Stimulated activated CD8-positive, alpha-beta memory T cell treated with anti-CD3 and anti-CD28 coated beads, Interleukin-4, amount 100 ng/mL, for 1 hour (primary cell): ENCODE measurements at regions not wholly inside any gene's neighbourhood (a gene's known extent, or its start where the extent isn't known, plus 50 kb on each side); places are given as distances from the start of the nearest gene placed in this dataset.

Experiments
- DNase-seq, 2 donors: peaks; one replicate each; pipeline ENCODE4 v3.0.0-alpha.2; 2020; ENCODE audit warnings: low read depth in 2 of 2, low spot score in 1 of 2

DNA sequence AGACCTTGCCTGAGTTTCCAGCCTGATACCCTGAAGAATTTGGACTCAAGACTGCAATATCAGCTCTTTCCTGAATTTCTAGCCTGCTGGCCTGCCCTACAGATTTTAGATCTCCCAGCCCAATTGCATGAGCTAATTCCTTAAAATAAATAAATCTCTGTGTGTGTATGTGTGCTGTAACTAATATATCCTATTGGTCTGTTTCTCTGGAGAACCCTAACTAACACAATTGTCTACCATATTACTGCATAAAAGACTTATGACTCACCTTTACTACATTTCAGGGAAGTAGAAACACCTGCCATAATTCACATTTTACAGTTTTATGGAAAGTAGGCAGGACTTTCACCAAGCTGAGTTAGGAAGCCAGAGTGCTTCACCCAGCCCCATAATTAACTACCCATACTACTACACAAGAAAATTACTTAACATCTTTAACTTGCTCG, 90.7 kb upstream of the BEND6 start:
- no peak for DNase-seq

DNA sequence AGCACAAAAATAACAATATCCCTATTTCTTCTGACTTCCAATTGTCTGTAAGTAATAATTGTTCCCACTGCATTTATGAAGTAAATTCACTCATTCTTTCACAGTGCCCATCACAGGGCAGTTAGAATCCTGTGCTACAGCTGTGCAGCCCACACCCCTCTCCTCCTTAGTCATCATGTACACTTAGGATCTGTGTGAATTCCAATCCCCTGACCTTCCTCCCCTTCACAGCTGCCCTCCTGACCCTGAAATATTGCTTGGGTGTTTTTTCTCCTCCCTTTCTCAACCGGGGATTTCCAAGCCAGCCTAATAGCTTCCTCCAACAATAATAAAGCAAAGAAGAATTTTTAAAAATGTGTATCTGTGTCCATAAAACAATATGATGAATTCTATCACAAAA, 91.5 kb upstream of the BEND6 start:
- no peak for DNase-seq

DNA sequence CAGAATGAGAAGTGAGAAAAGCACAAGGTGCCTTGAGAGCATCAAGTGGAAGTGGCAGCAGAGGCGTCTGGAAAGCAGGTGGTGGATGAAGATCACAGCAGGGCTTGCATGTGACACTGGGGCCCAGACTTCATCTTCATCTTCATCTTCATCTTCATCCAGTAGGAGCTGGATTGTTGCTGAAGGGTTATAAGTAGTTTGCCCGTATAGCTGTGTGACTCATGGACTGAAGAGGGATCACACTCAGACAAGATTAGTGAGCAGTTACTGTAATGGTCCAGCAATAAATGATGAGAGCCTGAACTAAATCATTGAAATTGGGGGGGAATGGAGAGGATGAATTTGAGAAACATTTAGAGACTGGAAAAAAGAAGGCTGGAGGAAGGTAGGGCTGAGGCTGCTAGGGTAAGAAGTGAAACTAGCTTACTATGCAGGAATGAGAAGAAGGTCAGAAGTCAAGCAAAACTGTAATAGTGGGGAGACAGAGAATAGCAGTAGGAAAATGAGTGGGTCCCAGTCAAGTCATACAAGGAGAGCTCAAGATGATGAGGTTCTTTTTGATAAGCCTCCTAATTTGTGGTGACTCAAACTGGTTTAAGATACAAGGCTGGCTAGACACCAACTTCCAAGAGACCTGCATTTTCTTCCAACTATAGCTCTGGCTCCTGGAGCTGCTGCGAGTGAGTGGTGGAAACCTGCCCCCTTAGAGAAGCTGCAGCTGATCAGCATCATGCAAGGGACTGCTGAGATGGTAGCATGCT, 92.3 kb upstream of the BEND6 start:
- DNase-seq = no peak

DNA sequence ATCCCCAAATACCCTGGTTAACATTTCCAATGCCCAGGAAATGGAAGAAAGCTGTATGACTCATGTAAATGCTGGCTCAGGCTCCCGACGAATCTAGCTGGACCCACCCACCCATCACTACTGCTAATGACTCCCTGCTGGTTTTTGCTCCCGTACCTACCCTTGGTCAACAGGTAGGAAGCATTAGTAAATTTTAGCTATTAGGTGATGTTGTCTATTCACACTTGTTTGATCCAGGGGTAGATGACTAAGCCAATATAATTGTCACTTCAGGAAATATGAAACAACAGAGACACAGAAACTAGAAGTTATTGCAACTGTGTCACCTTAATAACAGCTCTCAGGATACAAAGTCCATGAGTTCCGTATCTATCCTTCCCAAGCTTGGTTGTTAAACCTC, 94.4 kb upstream of the BEND6 start:
- DNase-seq = no peak

DNA sequence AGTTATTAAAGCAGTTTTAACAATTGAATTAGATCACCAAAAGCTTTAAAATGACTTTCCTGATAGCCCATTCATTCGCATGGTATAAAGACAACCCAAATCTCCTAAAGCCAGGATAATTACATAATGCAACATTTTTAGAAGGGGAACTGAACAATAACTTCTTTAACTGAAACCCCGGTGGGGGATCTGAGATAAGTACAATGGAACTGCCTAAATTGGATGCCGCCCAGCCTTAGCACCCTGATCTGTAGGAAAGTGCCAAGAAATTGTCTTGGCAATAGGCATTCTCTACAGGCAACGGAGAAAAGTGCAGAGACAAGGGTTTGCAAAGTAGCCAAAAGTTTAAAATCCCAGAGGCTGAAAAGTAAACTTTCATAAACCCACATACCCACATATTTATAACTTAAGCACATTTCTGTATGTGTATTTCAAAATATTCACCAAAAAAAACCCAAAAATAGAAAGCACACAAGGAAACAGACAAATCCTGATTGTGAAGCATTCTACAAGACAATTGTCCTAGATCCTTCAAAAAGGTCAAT, 98.8 kb upstream of the BEND6 start:
- no peak for DNase-seq

DNA sequence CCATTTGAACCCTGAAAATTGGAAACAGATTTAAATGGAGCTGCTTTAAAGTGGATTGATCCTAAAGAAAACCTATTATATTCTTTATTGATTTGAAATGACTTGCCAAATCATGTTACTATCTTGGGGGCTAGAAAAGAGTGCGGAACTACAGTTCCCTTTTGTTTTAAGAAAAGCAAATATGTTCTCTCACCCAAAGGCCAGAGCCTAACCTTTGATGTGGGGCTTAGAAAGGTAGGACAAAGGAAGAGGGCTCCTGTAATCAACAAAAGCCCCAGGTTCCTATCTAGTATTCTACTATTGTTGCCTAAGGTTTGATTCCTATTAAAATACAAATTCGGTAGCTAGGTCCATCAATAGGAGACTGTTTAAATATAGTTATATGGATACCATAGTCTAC, 100.8 kb upstream of the BEND6 start:
- no peak for DNase-seq

DNA sequence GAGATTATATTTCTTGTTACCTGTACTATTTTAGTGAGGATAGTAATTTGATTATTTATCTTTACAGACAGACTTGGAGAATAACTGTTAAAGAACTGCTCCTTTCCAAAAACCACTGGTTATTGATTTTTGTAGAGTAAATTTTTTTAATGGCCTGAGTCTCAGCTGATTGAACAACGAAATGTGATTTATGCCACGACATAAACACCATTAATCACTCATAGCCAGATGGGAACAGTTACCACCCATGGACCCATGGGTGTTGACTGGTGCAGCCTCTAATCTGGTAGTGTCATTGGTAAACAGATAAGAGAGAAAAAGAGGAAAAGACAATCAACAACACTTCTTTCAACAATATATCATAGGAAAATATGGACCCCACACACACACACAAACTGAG, 101.4 kb upstream of the BEND6 start:
- no peak for DNase-seq

DNA sequence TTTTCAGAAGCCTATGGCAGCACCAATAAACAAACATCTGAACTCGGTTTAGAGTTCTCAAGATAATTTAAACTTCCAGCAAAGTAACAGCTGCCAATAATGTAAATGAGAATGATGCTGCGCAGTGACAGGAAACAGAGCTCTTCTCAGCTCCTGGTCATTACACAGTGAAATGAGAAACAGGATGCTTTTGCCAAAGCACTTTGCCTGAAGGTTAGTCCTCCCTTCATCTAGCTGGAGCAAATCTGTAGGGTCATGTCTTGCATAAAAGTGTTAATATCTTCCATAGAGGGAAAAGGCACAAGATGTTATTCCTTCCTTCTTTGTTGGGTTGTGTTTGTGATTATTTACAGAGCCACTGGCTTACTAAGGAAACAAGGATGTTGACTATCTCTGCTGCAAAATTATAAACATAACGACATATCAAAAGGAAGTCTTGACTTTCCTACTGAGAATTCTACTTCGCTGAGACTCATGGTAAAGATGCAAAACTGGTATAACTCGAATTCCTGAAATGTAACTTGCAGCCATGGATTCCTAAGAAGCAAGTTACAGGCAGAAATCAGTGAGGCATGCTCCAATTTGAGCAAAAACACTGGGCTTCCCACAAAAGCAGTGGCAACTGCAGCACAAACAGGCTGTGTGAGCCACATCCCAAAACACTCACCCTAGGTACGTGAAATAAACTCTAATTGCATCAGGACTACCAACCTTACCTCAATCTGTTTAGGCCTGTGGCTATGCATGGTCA, 102.5 kb upstream of the BEND6 start:
- DNase-seq = no peak

DNA sequence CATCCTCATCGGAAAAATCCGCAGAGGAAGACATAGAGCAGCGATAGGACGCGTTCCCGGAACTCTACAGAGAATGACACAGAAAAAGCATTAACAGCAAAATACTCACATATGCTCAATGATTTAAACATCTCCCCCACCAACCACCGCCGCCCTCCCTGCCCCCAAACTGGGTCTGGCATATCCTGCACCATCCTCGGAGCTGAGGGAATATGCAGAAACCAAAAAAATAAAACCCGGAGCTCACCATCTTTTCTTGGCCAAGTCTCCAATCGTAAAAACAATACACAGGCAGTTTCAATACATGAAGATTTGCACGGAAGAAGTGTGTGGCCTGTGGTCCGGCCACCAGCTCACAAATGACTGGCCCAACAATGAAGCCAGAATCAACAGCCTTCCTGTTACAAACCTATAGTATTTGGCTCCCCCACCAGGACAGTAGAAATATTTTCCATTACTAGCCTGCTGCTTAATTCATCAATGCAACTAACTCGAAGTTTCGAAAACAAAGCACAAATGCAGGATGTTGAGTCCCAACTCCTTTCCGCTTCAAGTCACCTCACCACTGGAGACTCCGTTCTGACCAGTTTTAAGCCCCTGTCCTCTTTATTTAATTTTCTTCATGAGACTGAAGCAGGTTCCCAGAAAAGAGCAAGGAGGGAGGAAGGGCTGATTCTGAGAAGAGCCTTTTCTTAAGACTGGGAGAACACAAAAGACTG, 103.2 kb upstream of the BEND6 start:
- DNase-seq = no peak

DNA sequence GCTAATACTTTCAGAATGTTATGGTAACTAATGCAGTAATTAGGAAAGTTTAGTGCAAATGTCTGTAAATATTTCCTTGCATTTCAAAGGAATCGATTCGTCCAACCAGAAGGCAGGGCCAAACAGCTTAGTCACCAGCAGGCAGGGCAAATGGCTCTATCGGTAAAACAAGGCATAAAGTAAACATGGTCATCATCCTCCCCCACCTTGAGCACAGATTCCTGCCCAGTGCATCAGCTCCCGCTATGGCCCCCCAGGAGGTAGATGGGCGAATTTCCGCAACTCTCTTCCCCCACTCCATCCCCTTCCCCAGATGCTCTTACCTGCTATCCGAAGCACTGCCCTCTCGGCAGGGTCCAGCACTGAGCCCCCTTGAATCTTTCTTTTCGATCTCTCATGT, 103.8 kb upstream of the BEND6 start:
- DNase-seq = no peak

DNA sequence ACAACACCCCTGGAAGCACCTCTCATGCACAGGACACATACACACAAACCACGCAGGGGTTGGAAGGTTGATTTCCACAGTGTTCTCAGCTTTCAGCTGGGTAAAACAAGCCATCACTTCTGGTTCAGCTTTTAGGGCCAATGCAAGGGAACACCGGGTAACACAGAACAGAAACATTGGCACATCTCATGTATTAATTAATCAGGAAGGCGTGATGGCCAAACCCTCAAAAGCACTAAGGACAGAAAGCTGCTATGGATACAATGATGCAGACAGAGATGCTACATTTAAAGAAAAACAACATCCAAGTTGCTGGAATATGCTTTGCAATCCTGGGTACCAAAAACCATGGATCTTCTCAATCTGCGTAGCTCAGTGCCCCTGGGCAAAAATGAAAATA, 104.3 kb upstream of the BEND6 start:
- DNase-seq = no peak

DNA sequence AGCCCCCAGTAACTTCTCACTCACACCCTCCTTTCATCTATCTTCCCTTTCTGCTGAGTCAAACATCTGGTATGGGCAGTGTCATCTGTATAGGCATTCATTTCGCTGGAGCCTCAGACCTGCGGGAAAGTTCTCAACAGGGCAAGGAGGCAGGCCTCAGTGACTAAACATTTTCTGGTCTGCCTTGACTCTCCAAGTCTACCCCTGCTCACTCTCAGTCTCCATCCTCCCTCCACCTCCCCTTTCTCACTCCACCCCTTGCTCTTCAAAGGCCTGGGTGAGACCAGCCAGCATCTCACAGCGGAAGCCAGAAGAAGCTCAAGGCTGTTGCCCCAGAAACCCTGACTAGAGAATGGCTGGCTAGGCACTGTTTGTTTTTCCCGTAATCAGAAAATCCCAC, 105.0 kb upstream of the BEND6 start:
- no peak for DNase-seq

DNA sequence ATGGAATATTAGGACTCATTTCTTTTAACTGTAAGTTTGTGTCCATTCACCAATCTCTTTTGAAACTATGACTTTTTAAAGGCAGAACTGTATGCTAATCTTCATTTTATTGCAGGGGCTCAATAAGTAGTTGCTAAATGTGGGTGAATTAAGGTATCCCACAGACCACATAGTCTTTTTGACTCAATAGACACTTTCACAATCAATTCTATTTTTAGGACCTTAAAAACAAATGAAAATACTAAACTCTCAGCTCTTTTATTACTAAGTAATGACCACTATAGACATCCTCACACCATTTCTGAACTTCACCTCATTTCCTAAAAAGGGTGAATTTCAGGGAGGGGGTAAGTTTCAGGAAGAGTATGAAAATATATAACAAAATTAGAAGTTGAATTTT, 106.8 kb upstream of the BEND6 start:
- no peak for DNase-seq

DNA sequence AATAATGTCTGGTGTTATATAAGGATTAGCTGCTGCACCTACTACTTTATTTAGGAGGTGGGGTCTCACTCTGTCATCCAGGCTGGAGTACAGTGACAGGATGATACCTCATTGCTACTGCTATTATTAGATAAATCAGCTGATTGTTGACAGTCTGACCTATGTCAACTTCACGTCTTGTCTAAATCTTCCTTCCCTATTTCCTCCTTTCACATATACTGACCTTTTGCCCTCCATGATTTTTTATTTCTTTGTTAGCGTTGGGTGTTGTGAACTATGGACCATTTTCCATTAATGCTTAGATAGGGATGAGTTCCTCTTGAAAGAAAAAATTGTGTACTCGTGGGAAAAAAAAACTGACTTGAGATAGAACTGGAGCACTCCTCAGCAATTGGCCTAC, 109.9 kb upstream of the BEND6 start:
- no peak for DNase-seq

DNA sequence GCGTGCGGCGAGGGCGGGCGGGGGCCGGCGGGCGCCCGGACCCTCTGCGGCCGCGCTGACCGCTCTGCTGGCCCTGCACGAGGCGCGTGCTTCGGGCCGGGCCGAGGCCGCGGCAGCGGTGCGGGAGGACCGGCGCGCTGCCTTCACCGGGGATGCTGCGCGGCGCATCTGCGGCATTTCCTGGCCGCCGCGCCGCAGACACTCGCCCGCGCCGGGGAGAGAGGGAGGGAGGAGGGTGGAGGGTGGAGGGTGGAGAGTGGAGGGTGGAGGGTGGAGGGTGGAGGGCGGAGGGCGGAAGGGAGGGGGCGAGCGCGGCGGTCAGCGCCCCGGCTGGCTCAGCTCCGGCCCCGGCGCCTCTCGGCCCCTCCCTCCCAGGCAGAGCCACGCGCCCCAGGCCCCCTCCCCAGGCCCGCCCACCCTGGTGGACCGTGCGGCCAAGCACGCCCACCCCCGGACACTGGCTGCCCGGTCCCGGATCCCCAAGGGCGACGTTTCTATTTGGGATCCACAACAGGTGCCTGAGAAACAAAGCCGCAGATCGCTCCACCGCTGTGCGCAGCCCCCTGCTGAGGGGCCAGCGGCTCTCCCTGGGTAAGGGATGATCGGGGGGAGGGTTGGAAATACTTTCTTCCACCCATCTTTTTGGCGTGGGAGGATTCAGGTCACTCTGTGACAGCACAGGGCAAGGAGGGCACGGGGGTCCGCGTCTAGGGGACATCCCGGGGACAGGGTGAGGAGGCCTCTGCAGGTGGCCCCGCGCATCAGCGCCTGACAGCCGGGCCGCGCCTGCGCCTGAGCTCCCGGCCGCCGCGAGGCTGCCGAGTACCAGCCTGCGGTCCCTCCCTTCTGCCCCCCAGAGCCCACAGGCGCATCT, 111.2 kb upstream of the BEND6 start:
- DNase-seq = peak in 1 of 2 donors; percentile 12

DNA sequence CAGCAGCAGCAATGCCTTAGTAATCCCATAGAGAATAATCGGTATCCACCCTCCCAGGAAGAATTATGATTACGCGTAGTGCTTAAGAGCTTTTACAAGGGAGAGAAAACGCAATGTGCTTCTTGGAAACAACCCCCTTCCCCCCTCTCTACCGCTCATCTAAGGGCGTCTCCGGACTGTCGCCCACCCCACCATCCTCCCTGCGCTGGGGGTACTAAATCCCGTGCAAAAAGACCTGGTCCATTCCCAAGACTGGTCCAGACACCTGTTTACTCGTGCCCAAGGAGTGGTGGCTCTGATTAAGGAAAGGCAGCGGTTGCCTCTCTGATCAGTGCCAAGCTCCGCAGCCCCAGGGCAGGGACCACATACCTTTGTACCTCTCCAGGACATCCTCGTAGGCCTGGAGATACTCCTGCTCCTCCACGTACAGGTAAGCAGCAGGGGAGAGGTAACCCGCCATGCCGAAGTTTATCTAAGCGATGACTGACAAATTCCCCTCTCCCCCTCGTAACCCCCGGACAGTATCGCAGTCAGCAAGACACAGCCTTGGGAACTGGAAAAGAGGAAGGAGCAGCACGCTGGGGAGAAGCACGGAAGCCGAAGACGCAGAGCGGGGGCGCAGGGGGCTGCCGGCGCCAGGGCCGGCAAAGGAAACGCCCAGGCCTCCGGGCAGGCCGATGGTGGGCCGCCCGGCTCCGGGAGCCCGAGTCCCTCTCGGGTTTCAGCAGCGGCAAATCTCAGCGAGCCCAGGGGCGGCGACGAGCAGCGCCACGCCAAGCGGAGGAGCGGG, 112.0 kb upstream of the BEND6 start:
- DNase-seq = no peak

DNA sequence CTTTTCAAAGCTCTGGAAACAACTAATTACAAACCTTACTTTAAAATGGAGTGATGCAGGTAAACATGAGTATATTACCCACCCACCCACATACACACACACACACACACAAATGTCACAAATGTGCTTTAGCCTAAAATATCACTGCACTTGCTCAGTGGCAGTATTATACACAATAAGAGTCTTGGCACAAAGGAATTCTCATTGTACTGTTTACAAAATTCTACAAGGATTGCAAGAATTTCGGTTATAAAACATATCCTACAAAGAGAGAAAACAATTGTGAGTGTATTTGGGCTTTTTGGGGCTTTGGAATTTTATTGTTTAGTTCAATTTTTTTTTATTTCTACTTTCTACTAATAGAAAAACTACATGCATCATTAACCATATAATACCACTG, 113.2 kb upstream of the BEND6 start:
- no peak for DNase-seq

DNA sequence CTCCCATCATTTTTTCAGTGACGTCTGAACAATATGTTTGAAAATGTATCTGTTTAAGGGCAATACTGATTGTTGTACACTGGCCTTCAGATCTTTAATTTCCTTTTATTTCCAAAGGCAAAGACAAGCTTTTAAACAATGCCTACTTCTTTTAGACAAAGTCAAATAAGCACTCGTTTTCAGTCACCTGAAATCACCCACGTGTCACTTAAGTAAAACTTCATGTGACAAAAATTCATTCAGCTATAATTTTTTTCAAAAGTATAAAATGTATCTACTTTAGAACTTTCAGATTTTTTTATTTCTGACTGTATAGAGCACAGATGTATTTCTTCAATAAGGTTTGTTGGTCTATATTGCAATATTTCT, 113.5 kb upstream of the BEND6 start:
- DNase-seq = no peak

DNA sequence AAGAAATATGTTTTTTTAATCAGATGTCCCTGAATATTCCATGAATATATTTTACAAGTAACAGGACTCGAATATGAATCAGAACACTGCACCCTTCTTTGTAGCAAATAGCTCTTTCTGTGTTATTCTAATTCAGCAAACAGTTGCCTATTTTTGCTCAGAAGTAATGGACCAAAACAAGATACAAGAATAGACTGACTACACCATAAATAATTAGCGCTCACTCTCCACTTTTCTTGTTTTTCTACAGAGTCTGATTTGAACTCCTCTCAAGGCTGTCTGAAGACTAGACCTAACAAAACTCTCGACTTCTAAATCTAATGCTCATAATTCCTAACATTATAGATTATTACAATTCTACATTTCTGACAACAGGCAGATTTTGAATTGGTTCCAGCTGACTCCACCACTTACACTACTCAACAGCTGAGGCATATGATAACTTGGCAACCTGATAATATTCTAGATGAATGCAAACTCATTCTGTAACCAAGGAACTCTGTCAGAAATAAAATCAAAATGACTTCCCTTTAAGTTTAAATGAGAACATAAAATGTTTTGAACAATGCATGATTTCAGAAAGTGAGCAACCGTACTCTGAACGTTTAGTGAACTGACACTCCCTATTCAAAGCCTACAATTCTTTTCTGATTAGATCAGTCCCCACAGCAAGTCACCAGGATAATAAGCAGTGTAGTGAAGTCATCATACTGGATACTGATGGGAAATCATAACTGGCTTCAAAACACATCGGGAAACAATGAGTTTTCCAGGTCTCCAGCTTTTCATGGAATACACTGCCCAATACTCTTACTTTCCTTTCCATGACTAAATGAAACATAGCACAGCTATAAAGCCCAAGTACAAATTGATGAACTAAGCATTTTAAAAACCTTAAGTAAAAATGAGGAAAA, 114.2 kb upstream of the BEND6 start:
- DNase-seq = no peak
